ENCODE measurements at regions not wholly inside any gene's neighbourhood (a gene's known extent, or its start where the extent isn't known, plus 50 kb on each side); places are given as distances from the start of the nearest gene placed in this dataset.

GRCh38 chr2:226478109-226478809 lies 321.4 kb downstream of the IRS1 start:
- H3K27me3 ChIP-seq (ENCODE audit: control insufficient read depth, insufficient read depth, low read length): no peaks in the 10 kb centered on the region
- H3K9me3 ChIP-seq (ENCODE audit: control insufficient read depth, insufficient read depth, low read length): no peaks in the 10 kb centered on the region
- H3K9ac ChIP-seq (ENCODE audit: low read depth, low read length): no peak overlapping the region
- H3K36me3 ChIP-seq (ENCODE audit: control insufficient read depth, insufficient read depth, low read length): no peaks in the 10 kb centered on the region
- H3K4me1 ChIP-seq (ENCODE audit: control insufficient read depth, insufficient read depth, low read length): peaks cover 10% of the 10 kb centered on the region
- H3K4me3 ChIP-seq (ENCODE audit: low read depth, low read length): no peak overlapping the region

- H3K36me3 ChIP-seq (ENCODE audit: control insufficient read depth, insufficient read depth, low read length): no peaks in the 10 kb centered on the region
- H3K9me3 ChIP-seq (ENCODE audit: control insufficient read depth, insufficient read depth, low read length): no peaks in the 10 kb centered on the region
- no peak overlapping the region for H3K9ac ChIP-seq (ENCODE audit: low read depth, low read length)
- no peak overlapping the region for H3K4me3 ChIP-seq (ENCODE audit: low read depth, low read length)
- H3K27me3 ChIP-seq (ENCODE audit: control insufficient read depth, insufficient read depth, low read length): no peaks in the 10 kb centered on the region
- H3K4me1 ChIP-seq (ENCODE audit: control insufficient read depth, insufficient read depth, low read length): peaks cover 6% of the 10 kb centered on the region
These were observed 322.2 kb downstream of the IRS1 start for GRCh38 chr2:226477221-226478108.

GRCh38 chr2:226475650-226476049 lies 324.0 kb downstream of the IRS1 start:
- no peaks in the 10 kb centered on the region for H3K27me3 ChIP-seq (ENCODE audit: control insufficient read depth, insufficient read depth, low read length)
- no peak overlapping the region for H3K9ac ChIP-seq (ENCODE audit: low read depth, low read length)
- no peaks in the 10 kb centered on the region for H3K4me1 ChIP-seq (ENCODE audit: control insufficient read depth, insufficient read depth, low read length)
- no peaks in the 10 kb centered on the region for H3K9me3 ChIP-seq (ENCODE audit: control insufficient read depth, insufficient read depth, low read length)
- H3K36me3 ChIP-seq (ENCODE audit: control insufficient read depth, insufficient read depth, low read length): no peaks in the 10 kb centered on the region
- H3K4me3 ChIP-seq (ENCODE audit: low read depth, low read length): no peak overlapping the region

GRCh38 chr2:226474131-226474530 lies 325.5 kb downstream of the IRS1 start:
- H3K4me1 ChIP-seq (ENCODE audit: control insufficient read depth, insufficient read depth, low read length): no peaks in the 10 kb centered on the region
- no peaks in the 10 kb centered on the region for H3K36me3 ChIP-seq (ENCODE audit: control insufficient read depth, insufficient read depth, low read length)
- H3K4me3 ChIP-seq (ENCODE audit: low read depth, low read length): no peak overlapping the region
- no peaks in the 10 kb centered on the region for H3K9me3 ChIP-seq (ENCODE audit: control insufficient read depth, insufficient read depth, low read length)
- no peak overlapping the region for H3K9ac ChIP-seq (ENCODE audit: low read depth, low read length)
- H3K27me3 ChIP-seq (ENCODE audit: control insufficient read depth, insufficient read depth, low read length): no peaks in the 10 kb centered on the region

GRCh38 chr2:226471987-226472470 lies 327.6 kb downstream of the IRS1 start:
- Histone ChIP-seq H3K27me3 (ENCODE audit: control insufficient read depth, insufficient read depth, low read length) (no peaks in the 10 kb centered on the region), H3K4me3 (ENCODE audit: low read depth, low read length) (no peak overlapping the region), H3K9ac (ENCODE audit: low read depth, low read length) (no peak overlapping the region), H3K36me3 (ENCODE audit: control insufficient read depth, insufficient read depth, low read length) (no peaks in the 10 kb centered on the region), H3K9me3 (ENCODE audit: control insufficient read depth, insufficient read depth, low read length) (no peaks in the 10 kb centered on the region), H3K4me1 (ENCODE audit: control insufficient read depth, insufficient read depth, low read length) (no peaks in the 10 kb centered on the region)

GRCh38 chr2:226467633-226468032 lies 332.0 kb downstream of the IRS1 start:
- no peaks in the 10 kb centered on the region for H3K4me1 ChIP-seq (ENCODE audit: control insufficient read depth, insufficient read depth, low read length)
- H3K9me3 ChIP-seq (ENCODE audit: control insufficient read depth, insufficient read depth, low read length): no peaks in the 10 kb centered on the region
- no peak overlapping the region for H3K4me3 ChIP-seq (ENCODE audit: low read depth, low read length)
- H3K36me3 ChIP-seq (ENCODE audit: control insufficient read depth, insufficient read depth, low read length): no peaks in the 10 kb centered on the region
- H3K9ac ChIP-seq (ENCODE audit: low read depth, low read length): no peak overlapping the region
- no peaks in the 10 kb centered on the region for H3K27me3 ChIP-seq (ENCODE audit: control insufficient read depth, insufficient read depth, low read length)

- Histone ChIP-seq H3K4me3 (ENCODE audit: low read depth, low read length) (no peak overlapping the region), H3K9ac (ENCODE audit: low read depth, low read length) (no peak overlapping the region), H3K9me3 (ENCODE audit: control insufficient read depth, insufficient read depth, low read length) (no peaks in the 10 kb centered on the region), H3K27me3 (ENCODE audit: control insufficient read depth, insufficient read depth, low read length) (no peaks in the 10 kb centered on the region), H3K36me3 (ENCODE audit: control insufficient read depth, insufficient read depth, low read length) (no peaks in the 10 kb centered on the region), H3K4me1 (ENCODE audit: control insufficient read depth, insufficient read depth, low read length) (no peaks in the 10 kb centered on the region)
These were observed 332.4 kb downstream of the IRS1 start for GRCh38 chr2:226467221-226467620.

GRCh38 chr2:226466589-226466988 lies 333.0 kb downstream of the IRS1 start:
- Histone ChIP-seq H3K4me3 (ENCODE audit: low read depth, low read length) (no peak overlapping the region), H3K9ac (ENCODE audit: low read depth, low read length) (no peak overlapping the region), H3K9me3 (ENCODE audit: control insufficient read depth, insufficient read depth, low read length) (no peaks in the 10 kb centered on the region), H3K36me3 (ENCODE audit: control insufficient read depth, insufficient read depth, low read length) (no peaks in the 10 kb centered on the region), H3K4me1 (ENCODE audit: control insufficient read depth, insufficient read depth, low read length) (no peaks in the 10 kb centered on the region), H3K27me3 (ENCODE audit: control insufficient read depth, insufficient read depth, low read length) (no peaks in the 10 kb centered on the region)

- no peaks in the 10 kb centered on the region for H3K27me3 ChIP-seq (ENCODE audit: control insufficient read depth, insufficient read depth, low read length)
- no peaks in the 10 kb centered on the region for H3K36me3 ChIP-seq (ENCODE audit: control insufficient read depth, insufficient read depth, low read length)
- H3K9me3 ChIP-seq (ENCODE audit: control insufficient read depth, insufficient read depth, low read length): no peaks in the 10 kb centered on the region
- no peak overlapping the region for H3K9ac ChIP-seq (ENCODE audit: low read depth, low read length)
- no peaks in the 10 kb centered on the region for H3K4me1 ChIP-seq (ENCODE audit: control insufficient read depth, insufficient read depth, low read length)
- H3K4me3 ChIP-seq (ENCODE audit: low read depth, low read length): no peak overlapping the region
These were observed 333.5 kb downstream of the IRS1 start for GRCh38 chr2:226466124-226466523.

- no peak overlapping the region for H3K4me3 ChIP-seq (ENCODE audit: low read depth, low read length)
- H3K9me3 ChIP-seq (ENCODE audit: control insufficient read depth, insufficient read depth, low read length): no peaks in the 10 kb centered on the region
- no peak overlapping the region for H3K9ac ChIP-seq (ENCODE audit: low read depth, low read length)
- no peaks in the 10 kb centered on the region for H3K27me3 ChIP-seq (ENCODE audit: control insufficient read depth, insufficient read depth, low read length)
- no peaks in the 10 kb centered on the region for H3K4me1 ChIP-seq (ENCODE audit: control insufficient read depth, insufficient read depth, low read length)
- H3K36me3 ChIP-seq (ENCODE audit: control insufficient read depth, insufficient read depth, low read length): no peaks in the 10 kb centered on the region
These were observed 335.2 kb downstream of the IRS1 start for GRCh38 chr2:226464380-226464779.

- no peaks in the 10 kb centered on the region for H3K4me1 ChIP-seq (ENCODE audit: control insufficient read depth, insufficient read depth, low read length)
- H3K4me3 ChIP-seq (ENCODE audit: low read depth, low read length): no peak overlapping the region
- H3K36me3 ChIP-seq (ENCODE audit: control insufficient read depth, insufficient read depth, low read length): no peaks in the 10 kb centered on the region
- no peaks in the 10 kb centered on the region for H3K9me3 ChIP-seq (ENCODE audit: control insufficient read depth, insufficient read depth, low read length)
- H3K27me3 ChIP-seq (ENCODE audit: control insufficient read depth, insufficient read depth, low read length): no peaks in the 10 kb centered on the region
- H3K9ac ChIP-seq (ENCODE audit: low read depth, low read length): no peak overlapping the region
These were observed 336.5 kb downstream of the IRS1 start for GRCh38 chr2:226463154-226463553.

GRCh38 chr2:226461981-226462380 lies 337.6 kb downstream of the IRS1 start:
- no peak overlapping the region for H3K4me3 ChIP-seq (ENCODE audit: low read depth, low read length)
- H3K9ac ChIP-seq (ENCODE audit: low read depth, low read length): no peak overlapping the region
- H3K4me1 ChIP-seq (ENCODE audit: control insufficient read depth, insufficient read depth, low read length): no peaks in the 10 kb centered on the region
- no peaks in the 10 kb centered on the region for H3K9me3 ChIP-seq (ENCODE audit: control insufficient read depth, insufficient read depth, low read length)
- no peaks in the 10 kb centered on the region for H3K27me3 ChIP-seq (ENCODE audit: control insufficient read depth, insufficient read depth, low read length)
- no peaks in the 10 kb centered on the region for H3K36me3 ChIP-seq (ENCODE audit: control insufficient read depth, insufficient read depth, low read length)

All from iPS-15b (cell line).